Uterus (tissue), 2 donors: ENCODE measurements at regions not wholly inside any gene's neighbourhood (a gene's known extent, or its start where the extent isn't known, plus 50 kb on each side); places are given as distances from the start of the nearest gene placed in this dataset.

Experiments
- POLR2A ChIP-seq, 2 donors: fragments of 450-650 bp; IDR thresholded peaks; one replicate each; pipeline ENCODE4 v1.6.1; 2016; ENCODE audit warnings: antibody characterized with exemption in 2 of 2, mild to moderate bottlenecking in 1 of 2, moderate library complexity in 1 of 2
- TF ChIP-seq, protein P1 (sequence below), 4 experiments: fragments of 200-600 bp in 2 of 4; fragments of 450-650 bp in 2 of 4; sonication (generic) in 2 of 4; IDR thresholded peaks; one replicate each; pipeline ENCODE4 v1.5.1; 2016 to 2019; ENCODE audit warnings: antibody characterized with exemption in 4 of 4, mild to moderate bottlenecking in 2 of 4, moderate library complexity in 1 of 4

DNA sequence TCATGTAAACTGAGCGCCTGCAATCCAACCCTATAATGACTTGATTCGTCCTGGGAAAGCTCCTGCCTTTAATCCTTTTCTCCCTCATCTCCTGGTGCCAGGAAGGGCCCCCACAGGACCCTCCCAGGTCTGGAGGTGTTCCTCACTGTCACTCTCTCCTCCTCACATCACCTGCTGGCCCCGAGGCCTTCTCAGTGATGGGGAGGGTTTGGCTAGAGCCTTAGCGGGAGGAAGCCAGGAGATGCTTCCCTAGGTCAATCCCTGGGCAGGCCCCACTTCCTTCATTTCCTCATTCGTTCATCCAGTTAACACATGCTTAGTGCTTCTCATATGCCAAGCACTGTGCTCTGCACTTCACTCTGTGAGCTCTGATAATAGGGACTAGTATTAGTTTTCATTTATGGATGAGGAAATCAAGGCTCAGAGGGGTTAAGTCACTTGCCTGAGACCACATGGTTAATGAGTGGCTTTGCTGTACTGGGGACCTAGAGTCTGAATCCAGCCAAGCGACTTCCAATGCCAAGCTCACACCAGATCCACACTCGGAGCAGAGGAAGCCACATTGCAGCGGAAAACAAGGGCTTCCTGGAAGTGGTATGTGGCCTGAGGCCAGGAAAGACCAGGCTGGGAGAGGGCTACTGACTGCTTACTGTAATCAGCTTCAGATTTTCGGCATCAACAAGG lies 50.3 kb upstream of the CHRNB4 start:
- TF ChIP-seq, protein P1, sequence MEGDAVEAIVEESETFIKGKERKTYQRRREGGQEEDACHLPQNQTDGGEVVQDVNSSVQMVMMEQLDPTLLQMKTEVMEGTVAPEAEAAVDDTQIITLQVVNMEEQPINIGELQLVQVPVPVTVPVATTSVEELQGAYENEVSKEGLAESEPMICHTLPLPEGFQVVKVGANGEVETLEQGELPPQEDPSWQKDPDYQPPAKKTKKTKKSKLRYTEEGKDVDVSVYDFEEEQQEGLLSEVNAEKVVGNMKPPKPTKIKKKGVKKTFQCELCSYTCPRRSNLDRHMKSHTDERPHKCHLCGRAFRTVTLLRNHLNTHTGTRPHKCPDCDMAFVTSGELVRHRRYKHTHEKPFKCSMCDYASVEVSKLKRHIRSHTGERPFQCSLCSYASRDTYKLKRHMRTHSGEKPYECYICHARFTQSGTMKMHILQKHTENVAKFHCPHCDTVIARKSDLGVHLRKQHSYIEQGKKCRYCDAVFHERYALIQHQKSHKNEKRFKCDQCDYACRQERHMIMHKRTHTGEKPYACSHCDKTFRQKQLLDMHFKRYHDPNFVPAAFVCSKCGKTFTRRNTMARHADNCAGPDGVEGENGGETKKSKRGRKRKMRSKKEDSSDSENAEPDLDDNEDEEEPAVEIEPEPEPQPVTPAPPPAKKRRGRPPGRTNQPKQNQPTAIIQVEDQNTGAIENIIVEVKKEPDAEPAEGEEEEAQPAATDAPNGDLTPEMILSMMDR (IDR thresholded peaks at IDR 0.05): no peak
- no peak for TF ChIP-seq POLR2A (IDR thresholded peaks at IDR 0.05)
